Activated CD4-positive, alpha-beta T cell treated with anti-CD3 and anti-CD28 coated beads, Interleukin-2, amount 50 U/mL, for 4 hours (primary cell): ENCODE measurements at regions not wholly inside any gene's neighbourhood (a gene's known extent, or its start where the extent isn't known, plus 50 kb on each side); places are given as distances from the start of the nearest gene placed in this dataset.
"Not testable (repeated sequence)": the region's sequence is repeated elsewhere in the genome, so short reads cannot be mapped to it uniquely, and the experiment has no call there.

Source experiments
- DNase-seq, 2 experiments: peaks; one replicate each; pipeline ENCODE4 v3.0.0-alpha.2; 2020

GRCh38 chr3:75395580-75396315 lies 268.4 kb upstream of the FRG2C start:
- no peak for DNase-seq

GRCh38 chr3:75396316-75396802 lies 267.8 kb upstream of the FRG2C start:
- no peak for DNase-seq

GRCh38 chr3:75397486-75397885 lies 266.6 kb upstream of the FRG2C start:
- not testable (repeated sequence) for DNase-seq

- peak in 1 of 2 experiments; percentile 25 for DNase-seq
Observed at GRCh38 chr3:75422101-75422945, 241.8 kb upstream of the FRG2C start.

- not testable (repeated sequence) for DNase-seq
Observed at GRCh38 chr3:75425379-75425778, 238.7 kb upstream of the FRG2C start.

- not testable (repeated sequence) for DNase-seq
Observed at GRCh38 chr3:75427486-75427885, 236.6 kb upstream of the FRG2C start.

GRCh38 chr3:75427906-75428305 lies 236.2 kb upstream of the FRG2C start:
- DNase-seq: not testable (repeated sequence)

GRCh38 chr3:75429561-75430220 lies 234.4 kb upstream of the FRG2C start:
- peak; percentile 67 to 68 for DNase-seq

GRCh38 chr3:75430406-75430805 lies 233.7 kb upstream of the FRG2C start:
- not testable (repeated sequence) for DNase-seq

- not testable (repeated sequence) for DNase-seq
Observed at GRCh38 chr3:75431120-75431519, 233.0 kb upstream of the FRG2C start.

- not testable (repeated sequence) for DNase-seq
Observed at GRCh38 chr3:75432466-75432865, 231.7 kb upstream of the FRG2C start.

- not testable (repeated sequence) for DNase-seq
Observed at GRCh38 chr3:75432885-75433284, 231.2 kb upstream of the FRG2C start.

GRCh38 chr3:75433295-75433694 lies 230.8 kb upstream of the FRG2C start:
- DNase-seq: not testable (repeated sequence)

- DNase-seq: peak in 1 of 2 experiments; percentile 25
Observed at GRCh38 chr3:75434276-75434912, 229.7 kb upstream of the FRG2C start.

- DNase-seq: peak; percentile 97 to 98
Observed at GRCh38 chr3:75434913-75435793, 229.0 kb upstream of the FRG2C start.

- DNase-seq: not testable (repeated sequence)
Observed at GRCh38 chr3:75435794-75436400, 228.2 kb upstream of the FRG2C start.

- DNase-seq: not testable (repeated sequence)
Observed at GRCh38 chr3:75440986-75441385, 223.1 kb upstream of the FRG2C start.

GRCh38 chr3:75444634-75445033 lies 219.5 kb upstream of the FRG2C start:
- not testable (repeated sequence) for DNase-seq

GRCh38 chr3:75445234-75445633 lies 218.9 kb upstream of the FRG2C start:
- DNase-seq: not testable (repeated sequence)

- DNase-seq: not testable (repeated sequence)
Observed at GRCh38 chr3:75446948-75447347, 217.2 kb upstream of the FRG2C start.

GRCh38 chr3:75453328-75453727 lies 210.8 kb upstream of the FRG2C start:
- not testable (repeated sequence) for DNase-seq
